ENCODE measurements at regions not wholly inside any gene's neighbourhood (a gene's known extent, or its start where the extent isn't known, plus 50 kb on each side); places are given as distances from the start of the nearest gene placed in this dataset.

GRCh38 chr6:7468382-7469081, 72.9 kb upstream of the DSP start:
- H3K4me3 ChIP-seq (ENCODE audit: low read depth, poor library complexity, severe bottlenecking), result no peak overlapping the region
- DNase-seq (ENCODE audit: low spot score in 2 of 2), result no peak
- 22 to 36% methylated on average over 21 of the region's 21 CpGs for WGBS, 2 donors
- intact Hi-C loops (cut with DNase I; ENCODE audit: low total_unique reads), result no loop called here
- no peak for TF ChIP-seq POLR2A (IDR thresholded peaks at IDR 0.05)
- TF ChIP-seq, protein P1, sequence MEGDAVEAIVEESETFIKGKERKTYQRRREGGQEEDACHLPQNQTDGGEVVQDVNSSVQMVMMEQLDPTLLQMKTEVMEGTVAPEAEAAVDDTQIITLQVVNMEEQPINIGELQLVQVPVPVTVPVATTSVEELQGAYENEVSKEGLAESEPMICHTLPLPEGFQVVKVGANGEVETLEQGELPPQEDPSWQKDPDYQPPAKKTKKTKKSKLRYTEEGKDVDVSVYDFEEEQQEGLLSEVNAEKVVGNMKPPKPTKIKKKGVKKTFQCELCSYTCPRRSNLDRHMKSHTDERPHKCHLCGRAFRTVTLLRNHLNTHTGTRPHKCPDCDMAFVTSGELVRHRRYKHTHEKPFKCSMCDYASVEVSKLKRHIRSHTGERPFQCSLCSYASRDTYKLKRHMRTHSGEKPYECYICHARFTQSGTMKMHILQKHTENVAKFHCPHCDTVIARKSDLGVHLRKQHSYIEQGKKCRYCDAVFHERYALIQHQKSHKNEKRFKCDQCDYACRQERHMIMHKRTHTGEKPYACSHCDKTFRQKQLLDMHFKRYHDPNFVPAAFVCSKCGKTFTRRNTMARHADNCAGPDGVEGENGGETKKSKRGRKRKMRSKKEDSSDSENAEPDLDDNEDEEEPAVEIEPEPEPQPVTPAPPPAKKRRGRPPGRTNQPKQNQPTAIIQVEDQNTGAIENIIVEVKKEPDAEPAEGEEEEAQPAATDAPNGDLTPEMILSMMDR (IDR thresholded peaks at IDR 0.05), result no peak

- intact Hi-C loops (cut with DNase I; ENCODE audit: low total_unique reads), result no loop called here
- TF ChIP-seq POLR2A (IDR thresholded peaks at IDR 0.05), result no peak
- TF ChIP-seq, protein P1 (IDR thresholded peaks at IDR 0.05), result no peak
- no peak for DNase-seq (ENCODE audit: low spot score in 2 of 2)
- WGBS, 2 donors, result 59 to 62% methylated on average over 4 of the region's 4 CpGs
- no peak overlapping the region for H3K4me3 ChIP-seq (ENCODE audit: low read depth, poor library complexity, severe bottlenecking)
Observed at GRCh38 chr6:7469696-7470095, 71.8 kb upstream of the DSP start.

DNA sequence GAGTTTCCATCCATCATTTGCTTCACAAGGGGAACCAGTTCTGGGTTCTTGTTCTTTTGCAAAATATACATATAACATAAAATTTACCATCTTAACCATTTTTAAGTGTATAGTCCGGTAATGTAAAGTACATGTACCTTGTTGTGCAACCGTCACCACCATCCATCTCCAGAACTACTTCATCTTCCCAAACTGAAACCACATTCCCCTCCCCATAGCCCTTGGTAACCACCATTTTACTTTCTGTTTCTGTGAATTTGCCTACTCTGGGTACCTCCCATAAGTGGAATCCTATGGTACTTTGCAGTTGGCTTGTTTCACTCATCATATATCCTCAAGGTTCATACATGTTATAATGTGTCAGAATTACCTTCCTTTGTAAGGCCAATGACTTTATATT, 70.3 kb upstream of the DSP start:
- TF ChIP-seq, protein P1 (IDR thresholded peaks at IDR 0.05), result no peak
- TF ChIP-seq POLR2A (IDR thresholded peaks at IDR 0.05), result no peak
- intact Hi-C loops (cut with DNase I; ENCODE audit: low total_unique reads), result no loop called here
- DNase-seq (ENCODE audit: low spot score in 2 of 2), result no peak
- WGBS, 2 donors, result 92 to 95% methylated on average over 2 of the region's 2 CpGs
- no peak overlapping the region for H3K4me3 ChIP-seq (ENCODE audit: low read depth, poor library complexity, severe bottlenecking)

DNA sequence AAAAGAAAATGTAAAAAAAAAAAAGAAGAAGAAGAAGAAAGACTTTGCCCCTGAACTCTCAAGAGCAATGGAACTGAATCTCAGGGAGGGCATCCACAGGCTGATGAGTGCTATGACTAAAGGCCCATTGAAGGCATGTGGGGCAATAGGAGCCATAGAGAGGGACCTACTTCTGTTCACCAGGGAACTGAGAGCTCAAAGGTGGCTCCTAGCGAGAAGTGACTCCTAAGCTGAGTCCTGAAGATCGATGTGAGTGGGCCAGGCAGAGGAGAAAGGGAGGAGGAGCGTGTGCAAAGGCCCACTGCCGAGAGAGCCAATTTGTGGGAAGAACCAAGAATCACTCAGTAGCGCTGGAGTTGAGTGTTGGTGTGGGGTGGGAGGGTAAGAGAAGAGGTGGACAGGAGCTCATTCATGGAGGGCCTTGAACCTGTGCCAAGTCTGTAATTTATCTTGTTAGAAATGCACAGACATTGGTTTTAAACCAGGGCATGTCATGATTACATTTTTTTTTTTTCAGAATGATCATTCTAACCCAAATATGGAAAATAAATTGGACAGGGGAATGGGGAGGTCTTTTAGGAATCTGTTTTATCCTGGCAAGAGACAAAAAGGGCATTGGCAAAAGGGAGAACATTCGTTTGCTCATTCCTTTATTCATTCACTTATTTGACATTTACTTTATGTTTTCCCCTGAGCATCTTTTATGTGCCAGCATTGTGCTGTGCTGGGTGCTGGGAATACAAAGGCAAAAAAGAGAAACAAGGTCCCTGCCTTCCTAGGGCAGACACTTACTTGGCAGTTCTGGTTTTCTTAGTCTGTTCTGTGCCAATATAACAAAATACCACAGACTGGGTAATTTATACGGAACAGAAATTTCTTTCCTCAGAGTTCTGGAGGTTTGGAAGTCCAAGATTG, 67.4 kb upstream of the DSP start:
- intact Hi-C loops (cut with DNase I; ENCODE audit: low total_unique reads), result no loop called here
- WGBS, 2 donors, result 66 to 80% methylated on average over 7 of the region's 7 CpGs

GRCh38 chr6:7475081-7475480, 66.4 kb upstream of the DSP start:
- no peak for DNase-seq (ENCODE audit: low spot score in 2 of 2)
- intact Hi-C loops (cut with DNase I; ENCODE audit: low total_unique reads), result no loop called here
- H3K4me3 ChIP-seq (ENCODE audit: low read depth, poor library complexity, severe bottlenecking), result no peak overlapping the region
- no peak for TF ChIP-seq POLR2A (IDR thresholded peaks at IDR 0.05)
- TF ChIP-seq, protein P1 (IDR thresholded peaks at IDR 0.05), result no peak
- WGBS, 2 donors, result 75 to 76% methylated on average over 5 of the region's 5 CpGs

More for the DNA sequence above, 67.4 kb upstream of the DSP start:
- no peak for DNase-seq (ENCODE audit: low spot score in 2 of 2)
- H3K4me3 ChIP-seq (ENCODE audit: low read depth, poor library complexity, severe bottlenecking), result no peak overlapping the region
- no peak for TF ChIP-seq POLR2A (IDR thresholded peaks at IDR 0.05)
- TF ChIP-seq, protein P1 (IDR thresholded peaks at IDR 0.05), result no peak
